Osteocyte (in vitro differentiated cells): ENCODE measurements at regions not wholly inside any gene's neighbourhood (a gene's known extent, or its start where the extent isn't known, plus 50 kb on each side); places are given as distances from the start of the nearest gene placed in this dataset.

Experiments used
- DNase-seq: peaks from one replicate; pipeline ENCODE4 v3.0.0; 2021; ENCODE audit warnings: mixed read lengths; ENCODE audit not compliant: unreplicated experiment; ENCODE audit errors: extremely low spot score
- H3K27ac Mint-ChIP-seq: one replicate; pipeline ENCODE4 v1.8.0; 2021; ENCODE audit warnings: mild to moderate bottlenecking, mixed read lengths; ENCODE audit not compliant: unreplicated experiment
- H3K27me3 Mint-ChIP-seq: one replicate; pipeline ENCODE4 v1.8.0; 2021; ENCODE audit warnings: mixed read lengths; ENCODE audit not compliant: unreplicated experiment
- H3K36me3 Mint-ChIP-seq: one replicate; pipeline ENCODE4 v1.8.0; 2021; ENCODE audit warnings: mixed read lengths; ENCODE audit not compliant: unreplicated experiment
- H3K4me1 Mint-ChIP-seq: one replicate; pipeline ENCODE4 v1.8.0; 2021; ENCODE audit warnings: mixed read lengths; ENCODE audit not compliant: unreplicated experiment
- H3K4me3 Mint-ChIP-seq: one replicate; pipeline ENCODE4 v1.8.0; 2021; ENCODE audit warnings: mild to moderate bottlenecking, moderate library complexity, mixed read lengths; ENCODE audit not compliant: unreplicated experiment
- H3K9me3 Mint-ChIP-seq: one replicate; pipeline ENCODE4 v1.8.0; 2021; ENCODE audit warnings: mixed read lengths; ENCODE audit not compliant: unreplicated experiment
- CTCF ChIP-seq: fragments of 200-600 bp; sonication (generic); IDR thresholded peaks from 2 replicates; pipeline ENCODE4 v1.5.0; 2021; ENCODE audit warnings: antibody characterized with exemption, mild to moderate bottlenecking, moderate library complexity

GRCh38 chr2:81328968-81329367 is 1024.4 kb upstream of the LRRTM1 start:
- Mint-ChIP-seq H3K9me3 (peaks cover 10% of the 10 kb centered on the region), H3K27me3 (no peaks in the 10 kb centered on the region), H3K27ac (no peak overlapping the region), H3K4me3 (no peak overlapping the region), H3K36me3 (no peaks in the 10 kb centered on the region), H3K4me1 (no peaks in the 10 kb centered on the region)
- DNase-seq, result no peak
- TF ChIP-seq CTCF, result no peak

GRCh38 chr2:81327911-81328310 is 1023.4 kb upstream of the LRRTM1 start:
- Mint-ChIP-seq H3K27ac (no peak overlapping the region), H3K4me1 (no peaks in the 10 kb centered on the region), H3K9me3 (peaks cover 21% of the 10 kb centered on the region), H3K4me3 (no peak overlapping the region), H3K36me3 (no peaks in the 10 kb centered on the region), H3K27me3 (no peaks in the 10 kb centered on the region)
- no peak for TF ChIP-seq CTCF
- no peak for DNase-seq

- no peak for TF ChIP-seq CTCF
- Mint-ChIP-seq H3K36me3 (no peaks in the 10 kb centered on the region), H3K27ac (no peak overlapping the region), H3K9me3 (peaks cover 25% of the 10 kb centered on the region), H3K4me3 (no peak overlapping the region), H3K27me3 (no peaks in the 10 kb centered on the region), H3K4me1 (no peaks in the 10 kb centered on the region)
- DNase-seq, result no peak
These were observed 1019.5 kb upstream of the LRRTM1 start for GRCh38 chr2:81324046-81324445.

GRCh38 chr2:81304154-81304830 is 999.7 kb upstream of the LRRTM1 start:
- no peak for TF ChIP-seq CTCF
- Mint-ChIP-seq H3K9me3 (peaks cover 28% of the 10 kb centered on the region), H3K4me1 (no peaks in the 10 kb centered on the region), H3K36me3 (no peaks in the 10 kb centered on the region), H3K27ac (no peak overlapping the region), H3K27me3 (no peaks in the 10 kb centered on the region), H3K4me3 (no peak overlapping the region)
- no peak for DNase-seq

- TF ChIP-seq CTCF, result no peak
- H3K27ac Mint-ChIP-seq, result no peak overlapping the region
- DNase-seq, result no peak
- H3K4me3 Mint-ChIP-seq, result no peak overlapping the region
- no peaks in the 10 kb centered on the region for H3K36me3 Mint-ChIP-seq
- no peaks in the 10 kb centered on the region for H3K27me3 Mint-ChIP-seq
- peaks cover 33% of the 10 kb centered on the region for H3K9me3 Mint-ChIP-seq
- H3K4me1 Mint-ChIP-seq, result no peaks in the 10 kb centered on the region
These were observed 998.8 kb upstream of the LRRTM1 start for GRCh38 chr2:81303321-81303720.
